ENCODE measurements at regions not wholly inside any gene's neighbourhood (a gene's known extent, or its start where the extent isn't known, plus 50 kb on each side); places are given as distances from the start of the nearest gene placed in this dataset.

- Histone ChIP-seq H3K27me3 (ENCODE audit: control insufficient read depth, insufficient read depth, low read length) (no peaks in the 10 kb centered on the region), H3K36me3 (ENCODE audit: control insufficient read depth, insufficient read depth, low read length) (no peaks in the 10 kb centered on the region), H3K4me3 (ENCODE audit: low read depth, low read length) (no peak overlapping the region)
- TF ChIP-seq, protein P1, sequence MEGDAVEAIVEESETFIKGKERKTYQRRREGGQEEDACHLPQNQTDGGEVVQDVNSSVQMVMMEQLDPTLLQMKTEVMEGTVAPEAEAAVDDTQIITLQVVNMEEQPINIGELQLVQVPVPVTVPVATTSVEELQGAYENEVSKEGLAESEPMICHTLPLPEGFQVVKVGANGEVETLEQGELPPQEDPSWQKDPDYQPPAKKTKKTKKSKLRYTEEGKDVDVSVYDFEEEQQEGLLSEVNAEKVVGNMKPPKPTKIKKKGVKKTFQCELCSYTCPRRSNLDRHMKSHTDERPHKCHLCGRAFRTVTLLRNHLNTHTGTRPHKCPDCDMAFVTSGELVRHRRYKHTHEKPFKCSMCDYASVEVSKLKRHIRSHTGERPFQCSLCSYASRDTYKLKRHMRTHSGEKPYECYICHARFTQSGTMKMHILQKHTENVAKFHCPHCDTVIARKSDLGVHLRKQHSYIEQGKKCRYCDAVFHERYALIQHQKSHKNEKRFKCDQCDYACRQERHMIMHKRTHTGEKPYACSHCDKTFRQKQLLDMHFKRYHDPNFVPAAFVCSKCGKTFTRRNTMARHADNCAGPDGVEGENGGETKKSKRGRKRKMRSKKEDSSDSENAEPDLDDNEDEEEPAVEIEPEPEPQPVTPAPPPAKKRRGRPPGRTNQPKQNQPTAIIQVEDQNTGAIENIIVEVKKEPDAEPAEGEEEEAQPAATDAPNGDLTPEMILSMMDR (IDR thresholded peaks at IDR 0.05; ENCODE audit: insufficient read depth, low read length, severe bottlenecking): no peak
- DNase-seq (ENCODE audit: low read depth): no peak
- no peak for FAIRE-seq
Observed at GRCh38 chr7:19403691-19404090, 258.5 kb upstream of the FERD3L start.

GRCh38 chr7:19401461-19401860 is 256.2 kb upstream of the FERD3L start:
- Histone ChIP-seq H3K27me3 (ENCODE audit: control insufficient read depth, insufficient read depth, low read length) (no peaks in the 10 kb centered on the region), H3K4me3 (ENCODE audit: low read depth, low read length) (no peak overlapping the region), H3K36me3 (ENCODE audit: control insufficient read depth, insufficient read depth, low read length) (no peaks in the 10 kb centered on the region)
- TF ChIP-seq, protein P1 (IDR thresholded peaks at IDR 0.05; ENCODE audit: insufficient read depth, low read length, severe bottlenecking): no peak
- FAIRE-seq: no peak
- no peak for DNase-seq (ENCODE audit: low read depth)

GRCh38 chr7:19400758-19401254 is 255.6 kb upstream of the FERD3L start:
- Histone ChIP-seq H3K36me3 (ENCODE audit: control insufficient read depth, insufficient read depth, low read length) (no peaks in the 10 kb centered on the region), H3K4me3 (ENCODE audit: low read depth, low read length) (no peak overlapping the region), H3K27me3 (ENCODE audit: control insufficient read depth, insufficient read depth, low read length) (no peaks in the 10 kb centered on the region)
- TF ChIP-seq, protein P1 (IDR thresholded peaks at IDR 0.05; ENCODE audit: insufficient read depth, low read length, severe bottlenecking): no peak
- FAIRE-seq (no peak), DNase-seq (ENCODE audit: low read depth) (no peak)

DNA sequence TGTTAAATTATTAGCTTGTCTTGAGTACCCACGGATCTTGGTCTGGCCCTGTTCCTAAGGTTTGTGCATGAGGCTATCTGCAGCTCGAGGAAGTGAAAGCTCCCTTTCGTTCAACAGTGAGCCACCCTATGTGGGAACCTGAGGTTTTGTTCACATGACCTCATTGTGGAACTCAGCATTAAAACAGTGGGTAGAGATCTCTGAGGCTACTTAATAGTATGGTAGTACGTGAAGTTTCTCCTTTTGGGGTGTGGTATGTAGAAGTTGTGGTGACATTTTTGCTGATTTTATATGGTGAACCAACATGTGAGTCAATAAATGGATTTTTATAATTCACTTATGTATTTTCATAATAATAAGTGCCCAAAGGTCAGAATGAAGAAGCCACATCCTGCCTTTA is 252.7 kb upstream of the FERD3L start:
- H3K27me3 ChIP-seq (ENCODE audit: control insufficient read depth, insufficient read depth, low read length): no peaks in the 10 kb centered on the region
- H3K36me3 ChIP-seq (ENCODE audit: control insufficient read depth, insufficient read depth, low read length): no peaks in the 10 kb centered on the region
- FAIRE-seq (no peak), DNase-seq (ENCODE audit: low read depth) (no peak)
- H3K4me3 ChIP-seq (ENCODE audit: low read depth, low read length): no peak overlapping the region
- TF ChIP-seq, protein P1 (IDR thresholded peaks at IDR 0.05; ENCODE audit: insufficient read depth, low read length, severe bottlenecking): no peak

- TF ChIP-seq, protein P1 (IDR thresholded peaks at IDR 0.05; ENCODE audit: insufficient read depth, low read length, severe bottlenecking): no peak
- FAIRE-seq (no peak), DNase-seq (ENCODE audit: low read depth) (no peak)
- H3K27me3 ChIP-seq (ENCODE audit: control insufficient read depth, insufficient read depth, low read length): no peaks in the 10 kb centered on the region
- H3K4me3 ChIP-seq (ENCODE audit: low read depth, low read length): no peak overlapping the region
- H3K36me3 ChIP-seq (ENCODE audit: control insufficient read depth, insufficient read depth, low read length): no peaks in the 10 kb centered on the region
Observed at GRCh38 chr7:19392246-19392645, 247.0 kb upstream of the FERD3L start.

- no peaks in the 10 kb centered on the region for H3K36me3 ChIP-seq (ENCODE audit: control insufficient read depth, insufficient read depth, low read length)
- DNase-seq (ENCODE audit: low read depth): no peak
Observed at GRCh38 chr7:19390795-19391194, 245.6 kb upstream of the FERD3L start.

More at GRCh38 chr7:19390795-19391194, 245.6 kb upstream of the FERD3L start:
- no peak for FAIRE-seq
- Histone ChIP-seq H3K27me3 (ENCODE audit: control insufficient read depth, insufficient read depth, low read length) (no peaks in the 10 kb centered on the region), H3K4me3 (ENCODE audit: low read depth, low read length) (no peak overlapping the region)
- TF ChIP-seq, protein P1 (IDR thresholded peaks at IDR 0.05; ENCODE audit: insufficient read depth, low read length, severe bottlenecking): no peak
